ENCODE measurements at regions not wholly inside any gene's neighbourhood (a gene's known extent, or its start where the extent isn't known, plus 50 kb on each side); places are given as distances from the start of the nearest gene placed in this dataset.
A peak's percentile ranks its signal among the peaks of the same experiment; 100 is the strongest.

DNA sequence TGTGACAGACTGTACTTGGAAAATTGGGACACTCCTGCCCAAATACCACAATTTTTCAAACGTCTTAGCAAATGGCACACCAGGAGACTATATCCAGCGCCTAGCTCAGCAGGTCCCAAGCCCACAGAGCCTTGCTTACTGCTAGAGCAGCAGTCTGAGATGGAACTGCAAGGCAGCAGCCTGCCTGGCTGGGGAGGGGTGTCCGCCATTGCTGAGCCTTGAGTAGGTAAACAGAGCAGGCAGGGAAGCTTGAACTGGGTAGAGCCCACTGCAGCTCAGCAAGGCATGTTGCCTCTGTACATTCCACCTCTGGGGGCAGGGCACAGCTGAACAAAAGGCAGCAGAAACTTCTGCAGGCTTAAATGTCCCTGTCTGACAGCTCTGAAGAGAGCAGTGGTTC is 1003.3 kb upstream of the MAP3K7 start:
- intact Hi-C loops (cut with DNase I): no loop called here
- peak in 2 of 4 donors; percentile 39 to 55 for ATAC-seq

GRCh38 chr6:91580635-91581034 is 993.8 kb upstream of the MAP3K7 start:
- TF ChIP-seq, protein P1, sequence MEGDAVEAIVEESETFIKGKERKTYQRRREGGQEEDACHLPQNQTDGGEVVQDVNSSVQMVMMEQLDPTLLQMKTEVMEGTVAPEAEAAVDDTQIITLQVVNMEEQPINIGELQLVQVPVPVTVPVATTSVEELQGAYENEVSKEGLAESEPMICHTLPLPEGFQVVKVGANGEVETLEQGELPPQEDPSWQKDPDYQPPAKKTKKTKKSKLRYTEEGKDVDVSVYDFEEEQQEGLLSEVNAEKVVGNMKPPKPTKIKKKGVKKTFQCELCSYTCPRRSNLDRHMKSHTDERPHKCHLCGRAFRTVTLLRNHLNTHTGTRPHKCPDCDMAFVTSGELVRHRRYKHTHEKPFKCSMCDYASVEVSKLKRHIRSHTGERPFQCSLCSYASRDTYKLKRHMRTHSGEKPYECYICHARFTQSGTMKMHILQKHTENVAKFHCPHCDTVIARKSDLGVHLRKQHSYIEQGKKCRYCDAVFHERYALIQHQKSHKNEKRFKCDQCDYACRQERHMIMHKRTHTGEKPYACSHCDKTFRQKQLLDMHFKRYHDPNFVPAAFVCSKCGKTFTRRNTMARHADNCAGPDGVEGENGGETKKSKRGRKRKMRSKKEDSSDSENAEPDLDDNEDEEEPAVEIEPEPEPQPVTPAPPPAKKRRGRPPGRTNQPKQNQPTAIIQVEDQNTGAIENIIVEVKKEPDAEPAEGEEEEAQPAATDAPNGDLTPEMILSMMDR (IDR thresholded peaks at IDR 0.05): no peak
- TF ChIP-seq POLR2A (IDR thresholded peaks at IDR 0.05): no peak
- ATAC-seq: no peak
- Histone ChIP-seq H3K4me1 (no peaks in the 10 kb centered on the region), H3K4me3 (no peak overlapping the region), H3K27ac (no peak overlapping the region), H3K36me3 (no peaks in the 10 kb centered on the region), H3K27me3 (no peaks in the 10 kb centered on the region), H3K9me3 (no peaks in the 10 kb centered on the region)
- intact Hi-C loops (cut with DNase I): no loop called here
- DNase-seq: no peak

More for the DNA sequence above, 1003.3 kb upstream of the MAP3K7 start:
- H3K4me1 ChIP-seq: peaks cover 0 to 3% (median 0%) of the 10 kb centered on the region in 4 donors
- no CpG with 5 or more reads among the region's 3 CpGs for WGBS (ENCODE audit: insufficient coverage, low coverage, low lambda C conversion rate, missing lambda C conversion rate)
- peak in 1 of 3 donors; percentile 42 for DNase-seq
- no peaks in the 10 kb centered on the region for H3K9me3 ChIP-seq
- H3K27ac ChIP-seq: no peak overlapping the region
- no peaks in the 10 kb centered on the region for H3K36me3 ChIP-seq
- no peaks in the 10 kb centered on the region for H3K27me3 ChIP-seq
- no peak for TF ChIP-seq POLR2A (IDR thresholded peaks at IDR 0.05)
- TF ChIP-seq, protein P1 (IDR thresholded peaks at IDR 0.05): no peak
- H3K4me3 ChIP-seq: no peak overlapping the region

- Histone ChIP-seq H3K4me1 (no peaks in the 10 kb centered on the region), H3K9me3 (no peaks in the 10 kb centered on the region)
- 70% methylated on average over 1 of the region's 1 CpG for WGBS (ENCODE audit: insufficient coverage, low coverage, low lambda C conversion rate, missing lambda C conversion rate)
These were observed 988.2 kb upstream of the MAP3K7 start for GRCh38 chr6:91575032-91575431.

DNA sequence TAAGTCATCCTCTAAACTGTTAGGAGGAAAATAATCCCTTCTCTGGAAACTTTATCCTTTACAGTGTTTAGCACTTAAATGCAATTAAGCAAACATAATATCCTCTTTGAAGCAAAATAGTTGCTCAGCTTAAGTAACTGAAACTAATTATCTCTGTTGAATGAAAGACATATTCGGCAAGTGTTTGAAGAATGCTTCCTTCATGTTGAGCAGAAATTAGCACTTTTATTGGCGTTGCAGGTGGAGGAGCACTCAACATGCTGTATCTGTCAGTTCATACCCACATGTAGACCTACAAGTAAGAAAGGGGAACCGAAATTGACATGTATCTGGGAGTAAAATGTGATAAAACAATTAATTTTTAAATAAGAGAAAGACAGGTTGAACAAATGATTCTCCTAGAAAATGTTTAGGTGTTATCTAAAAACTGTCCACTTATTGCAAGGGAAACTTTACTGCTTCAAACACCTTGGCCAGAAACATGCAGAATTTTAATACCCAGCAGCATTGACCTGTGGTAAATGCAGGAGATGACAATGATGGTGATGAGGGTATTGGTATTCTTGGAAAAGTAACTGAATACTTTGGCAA is 987.0 kb upstream of the MAP3K7 start:
- Histone ChIP-seq H3K4me1 (no peaks in the 10 kb centered on the region), H3K27ac (no peak overlapping the region), H3K36me3 (no peaks in the 10 kb centered on the region), H3K27me3 (no peaks in the 10 kb centered on the region), H3K9me3 (no peaks in the 10 kb centered on the region), H3K4me3 (no peak overlapping the region)
- 52% methylated on average over 3 of the region's 3 CpGs for WGBS (ENCODE audit: insufficient coverage, low coverage, low lambda C conversion rate, missing lambda C conversion rate)
- intact Hi-C loops (cut with DNase I): no loop called here
- no peak for TF ChIP-seq POLR2A (IDR thresholded peaks at IDR 0.05)
- TF ChIP-seq, protein P1 (IDR thresholded peaks at IDR 0.05): no peak
- no peak for DNase-seq
- ATAC-seq: no peak

More at GRCh38 chr6:91575032-91575431, 988.2 kb upstream of the MAP3K7 start:
- TF ChIP-seq, protein P1 (IDR thresholded peaks at IDR 0.05): no peak
- no peak for TF ChIP-seq POLR2A (IDR thresholded peaks at IDR 0.05)
- Histone ChIP-seq H3K4me3 (no peak overlapping the region), H3K27ac (no peak overlapping the region), H3K27me3 (no peaks in the 10 kb centered on the region), H3K36me3 (no peaks in the 10 kb centered on the region)
- ATAC-seq: no peak
- no peak for DNase-seq
- intact Hi-C loops (cut with DNase I): no loop called here

DNA sequence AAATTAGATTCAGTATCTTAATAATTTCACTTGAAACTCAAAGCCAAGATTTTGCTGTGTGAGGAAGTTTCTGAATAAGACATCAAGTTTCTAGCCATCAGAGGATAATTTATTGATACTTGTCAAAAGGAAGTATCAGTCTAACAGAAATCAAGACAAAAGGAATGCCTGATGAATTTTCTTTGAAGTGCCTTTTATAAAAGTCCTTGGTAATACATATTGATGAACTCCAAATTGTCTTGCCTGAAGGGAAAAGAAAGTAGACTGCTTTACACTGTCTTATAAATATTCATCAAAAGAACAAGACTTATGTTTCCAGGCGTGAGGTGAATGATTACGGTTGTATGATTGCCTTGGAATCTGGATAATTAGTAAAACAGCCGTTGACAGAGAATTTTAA is 986.0 kb upstream of the MAP3K7 start:
- WGBS (ENCODE audit: insufficient coverage, low coverage, low lambda C conversion rate, missing lambda C conversion rate): 61% methylated on average over 3 of the region's 3 CpGs
- TF ChIP-seq, protein P1 (IDR thresholded peaks at IDR 0.05): no peak
- TF ChIP-seq POLR2A (IDR thresholded peaks at IDR 0.05): no peak
- intact Hi-C loops (cut with DNase I): no loop called here
- Histone ChIP-seq H3K27me3 (no peaks in the 10 kb centered on the region), H3K4me1 (no peaks in the 10 kb centered on the region), H3K27ac (no peak overlapping the region), H3K9me3 (no peaks in the 10 kb centered on the region), H3K36me3 (no peaks in the 10 kb centered on the region), H3K4me3 (no peak overlapping the region)
- no peak for ATAC-seq
- DNase-seq: no peak
